IPS DF 6.9 (cell line): ENCODE measurements at regions not wholly inside any gene's neighbourhood (a gene's known extent, or its start where the extent isn't known, plus 50 kb on each side); places are given as distances from the start of the nearest gene placed in this dataset.
"Not testable (repeated sequence)": the region's sequence is repeated elsewhere in the genome, so short reads cannot be mapped to it uniquely, and the experiment has no call there.

ENCODE experiments used
- DNase-seq: peaks from one replicate; pipeline ENCODE4 v3.0.0-alpha.2; 2013; ENCODE audit warnings: low read depth, low spot score
- H3K27ac ChIP-seq: one replicate; pipeline ENCODE4 v1.5.1; 2013; ENCODE audit warnings: low read length, control low read depth
- H3K27me3 ChIP-seq: 2 replicates; pipeline ENCODE4 v1.6.1; 2013; ENCODE audit warnings: mild to moderate bottlenecking, low read length; ENCODE audit not compliant: control insufficient read depth, insufficient read depth
- H3K36me3 ChIP-seq: 2 replicates; pipeline ENCODE4 v1.6.1; 2013; ENCODE audit warnings: low read length; ENCODE audit not compliant: control insufficient read depth, insufficient read depth
- H3K4me1 ChIP-seq: 2 replicates; pipeline ENCODE4 v1.6.1; 2013; ENCODE audit warnings: low read length; ENCODE audit not compliant: control insufficient read depth, insufficient read depth
- H3K4me3 ChIP-seq: 2 replicates; pipeline ENCODE4 v1.5.1; 2013; ENCODE audit warnings: mild to moderate bottlenecking, low read length
- H3K9me3 ChIP-seq: 2 replicates; pipeline ENCODE4 v1.6.1; 2013; ENCODE audit warnings: low read length, inconsistent platforms; ENCODE audit not compliant: control insufficient read depth, insufficient read depth
- WGBS: extraction: QIAGEN DNeasy Blood & Tissue Kit; methylation state at CpG from one replicate; pipeline ENCODE4 v1.1.7; 2013; ENCODE audit warnings: mixed read lengths, missing lambda C conversion rate; ENCODE audit not compliant: insufficient read length, insufficient coverage; 5-methylcytosine and 5-hydroxymethylcytosine counted together

DNA sequence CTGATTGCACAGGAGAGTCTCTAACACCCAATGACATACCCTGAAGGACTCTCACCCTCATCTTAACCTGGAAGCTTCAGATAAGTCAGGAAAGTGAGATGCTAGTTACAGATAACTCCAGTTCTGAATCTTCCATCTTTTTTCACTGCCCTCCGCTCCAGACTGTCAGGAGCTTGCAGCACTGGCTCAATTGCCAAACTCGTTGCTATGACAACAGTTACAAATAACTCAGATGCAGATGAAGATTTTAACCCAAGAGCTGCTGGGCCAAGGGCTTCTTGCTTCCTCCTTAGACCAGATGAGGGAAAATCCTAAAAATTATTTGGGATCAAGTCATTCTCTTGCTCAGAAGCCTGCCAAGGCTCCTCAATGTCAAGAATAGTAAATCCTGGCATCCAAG, 109.1 kb upstream of the HUWE1 start:
- H3K4me1 ChIP-seq = no peaks in the 10 kb centered on the region
- no peaks in the 10 kb centered on the region for H3K27me3 ChIP-seq
- WGBS = no CpG with 5 or more reads among the region's 2 CpGs
- no peaks in the 10 kb centered on the region for H3K9me3 ChIP-seq
- no peak overlapping the region for H3K27ac ChIP-seq
- no peak for DNase-seq
- H3K4me3 ChIP-seq = no peak overlapping the region
- H3K36me3 ChIP-seq = no peaks in the 10 kb centered on the region

DNA sequence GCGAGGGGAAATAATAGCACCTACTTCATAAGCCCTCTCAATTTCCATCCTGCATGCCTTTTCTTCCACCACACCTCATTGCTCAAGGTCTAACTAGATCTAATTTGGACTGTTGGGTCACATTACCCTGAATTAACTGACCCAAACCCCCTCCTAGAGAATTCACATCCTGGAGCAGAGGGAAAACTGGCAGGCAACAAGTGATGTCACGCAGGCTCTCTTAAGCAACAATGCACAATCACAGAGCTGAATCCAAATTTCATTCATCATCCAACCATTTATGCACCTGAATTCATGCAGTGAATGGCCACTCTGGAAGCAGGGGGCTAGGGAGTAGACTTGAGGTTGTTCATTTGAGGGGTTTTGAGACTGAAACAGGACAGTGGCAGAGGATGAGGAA, 107.7 kb upstream of the HUWE1 start:
- WGBS = no CpG with 5 or more reads among the region's 2 CpGs
- Histone ChIP-seq H3K4me3 (no peak overlapping the region), H3K4me1 (no peaks in the 10 kb centered on the region), H3K9me3 (no peaks in the 10 kb centered on the region), H3K27me3 (no peaks in the 10 kb centered on the region), H3K27ac (no peak overlapping the region), H3K36me3 (no peaks in the 10 kb centered on the region)
- DNase-seq = no peak

DNA sequence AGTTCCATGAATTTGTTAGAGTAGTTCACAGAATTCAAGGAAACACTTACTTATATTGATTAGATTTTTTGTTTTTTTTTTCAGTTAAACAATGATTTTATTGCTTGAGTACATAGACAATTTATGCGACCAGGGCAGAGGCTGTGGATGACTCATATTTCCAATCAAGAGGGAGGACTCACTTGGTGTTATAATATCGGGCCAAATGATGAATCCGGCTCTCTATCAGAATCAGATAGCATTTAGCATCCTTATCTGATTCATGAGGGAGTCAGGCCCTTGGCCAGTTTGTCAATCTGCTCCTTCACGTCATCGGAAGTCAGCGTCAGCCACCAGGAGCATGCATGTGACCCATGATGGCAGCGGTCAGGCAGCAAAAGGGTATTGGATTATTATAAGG, 82.3 kb upstream of the HUWE1 start:
- Histone ChIP-seq H3K36me3 (no peaks in the 10 kb centered on the region), H3K27ac (no peak overlapping the region), H3K9me3 (no peaks in the 10 kb centered on the region), H3K4me1 (no peaks in the 10 kb centered on the region), H3K27me3 (no peaks in the 10 kb centered on the region), H3K4me3 (no peak overlapping the region)
- WGBS = no CpG with 5 or more reads among the region's 7 CpGs
- DNase-seq = no peak

DNA sequence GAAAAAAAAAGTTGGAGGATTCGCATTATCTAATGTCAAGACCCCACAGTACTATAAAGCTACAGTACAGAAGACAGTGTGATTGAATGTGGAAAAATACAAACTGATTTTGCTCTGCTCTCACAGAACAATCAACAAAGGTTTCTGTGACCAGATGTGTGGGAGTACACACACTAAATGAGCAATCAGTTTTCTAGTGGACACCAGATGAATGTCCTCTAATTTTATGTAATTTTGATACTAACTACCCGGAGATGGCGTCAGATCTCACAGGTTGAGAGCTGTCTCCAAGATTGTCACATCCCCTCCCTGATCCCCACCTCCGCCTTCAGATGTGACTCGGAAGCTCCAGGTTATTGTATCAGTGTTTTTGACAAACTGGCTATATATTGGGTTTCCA, 81.9 kb upstream of the HUWE1 start:
- no peaks in the 10 kb centered on the region for H3K9me3 ChIP-seq

DNA sequence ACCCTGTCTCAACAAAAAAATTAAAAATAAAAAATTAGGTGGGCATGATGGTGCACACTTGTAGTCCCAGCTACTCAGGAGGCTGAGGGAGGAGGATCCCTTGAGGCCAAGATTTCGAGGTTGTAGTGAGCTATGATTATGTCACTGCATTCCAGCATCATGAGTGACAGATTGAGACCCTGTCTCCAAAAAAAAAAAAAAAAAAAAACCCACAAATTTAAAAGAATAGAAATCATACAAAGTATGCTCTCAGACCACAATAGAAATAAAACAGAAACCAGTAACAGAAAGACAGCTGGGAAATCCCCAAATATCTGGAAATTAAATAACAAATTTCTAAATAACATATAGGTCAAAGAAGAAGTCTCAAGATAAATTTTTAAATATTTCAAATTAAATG, 81.0 kb upstream of the HUWE1 start:
- Histone ChIP-seq H3K27ac (no peak overlapping the region), H3K4me3 (no peak overlapping the region), H3K36me3 (no peaks in the 10 kb centered on the region), H3K27me3 (no peaks in the 10 kb centered on the region), H3K9me3 (no peaks in the 10 kb centered on the region), H3K4me1 (no peaks in the 10 kb centered on the region)
- no CpG with 5 or more reads among the region's 1 CpG for WGBS
- DNase-seq = no peak

More for the DNA sequence above, 81.9 kb upstream of the HUWE1 start:
- H3K4me1 ChIP-seq = no peaks in the 10 kb centered on the region
- WGBS = no CpG with 5 or more reads among the region's 5 CpGs
- H3K27ac ChIP-seq = no peak overlapping the region
- no peaks in the 10 kb centered on the region for H3K36me3 ChIP-seq
- H3K4me3 ChIP-seq = no peak overlapping the region
- no peak for DNase-seq
- no peaks in the 10 kb centered on the region for H3K27me3 ChIP-seq

DNA sequence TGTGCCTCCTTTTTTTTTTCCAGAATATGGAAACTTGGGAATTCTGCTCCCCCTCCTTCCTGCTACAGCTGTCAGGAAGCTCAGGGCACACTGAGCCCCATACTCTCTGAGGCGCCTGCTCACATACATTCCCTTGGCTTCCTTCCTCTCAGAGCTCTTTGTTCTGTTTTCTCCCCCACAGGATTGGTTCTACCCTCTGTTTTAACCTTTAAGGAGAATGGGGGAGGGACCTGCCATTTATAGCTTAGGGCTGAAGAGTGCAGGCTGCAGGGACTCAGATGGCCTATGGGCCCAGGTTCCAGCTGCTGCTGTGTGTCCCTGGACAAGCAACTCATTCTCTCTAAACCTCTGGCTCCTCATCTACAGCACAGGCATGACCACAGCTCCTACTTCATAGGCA, 70.7 kb upstream of the HUWE1 start:
- no CpG with 5 or more reads among the region's 1 CpG for WGBS
- not testable (repeated sequence) for DNase-seq, H3K36me3 ChIP-seq, H3K27ac ChIP-seq, H3K4me3 ChIP-seq, H3K27me3 ChIP-seq, H3K9me3 ChIP-seq, H3K4me1 ChIP-seq

DNA sequence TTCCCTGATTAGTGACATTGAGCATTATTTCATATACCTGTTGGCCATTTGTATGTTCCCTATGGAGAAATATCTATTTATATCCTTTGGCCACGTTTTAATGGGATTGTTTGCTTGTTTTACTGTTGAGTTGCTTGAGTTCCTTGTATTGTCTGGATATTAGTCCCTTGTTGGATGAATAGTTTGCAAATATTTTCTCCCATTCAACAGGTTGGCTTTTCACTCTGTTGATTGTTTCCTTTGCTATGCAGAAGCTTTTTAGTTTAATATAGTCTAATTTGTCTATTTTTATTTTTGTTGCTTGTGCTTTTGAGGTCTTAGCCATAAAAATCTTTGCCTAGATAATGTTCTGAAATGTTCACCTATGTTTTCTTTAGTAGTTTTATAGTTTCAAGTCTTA, 60.2 kb upstream of the HUWE1 start:
- no peak for DNase-seq
- no peak overlapping the region for H3K27ac ChIP-seq
- WGBS = no CpG with 5 or more reads among the region's 1 CpG
- H3K36me3 ChIP-seq = no peaks in the 10 kb centered on the region
- H3K9me3 ChIP-seq = no peaks in the 10 kb centered on the region
- no peaks in the 10 kb centered on the region for H3K4me1 ChIP-seq
- no peak overlapping the region for H3K4me3 ChIP-seq
- H3K27me3 ChIP-seq = no peaks in the 10 kb centered on the region

DNA sequence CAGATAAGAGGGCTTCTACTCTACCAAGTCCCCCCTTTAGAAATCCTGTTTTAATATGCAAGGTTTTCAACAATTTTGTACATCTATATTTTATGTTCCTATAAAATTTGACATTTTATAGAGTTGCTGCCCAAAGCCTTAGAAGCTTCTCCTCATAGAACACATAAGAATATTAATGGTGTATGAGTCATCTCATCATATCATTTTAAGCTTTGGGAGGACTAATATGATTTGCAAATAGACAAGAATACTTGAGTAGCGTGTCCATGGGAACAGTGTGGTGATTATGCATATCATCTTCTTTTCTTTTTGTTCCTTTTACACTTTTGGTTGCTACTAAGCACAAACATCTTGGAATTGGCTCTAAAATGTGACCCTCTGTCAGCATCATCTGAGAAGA, 56.7 kb upstream of the HUWE1 start:
- H3K4me3 ChIP-seq = no peak overlapping the region
- no peaks in the 10 kb centered on the region for H3K27me3 ChIP-seq
- no peaks in the 10 kb centered on the region for H3K36me3 ChIP-seq
- no CpG with 5 or more reads among the region's 1 CpG for WGBS
- DNase-seq = no peak
- no peaks in the 10 kb centered on the region for H3K4me1 ChIP-seq
- no peaks in the 10 kb centered on the region for H3K9me3 ChIP-seq
- no peak overlapping the region for H3K27ac ChIP-seq

DNA sequence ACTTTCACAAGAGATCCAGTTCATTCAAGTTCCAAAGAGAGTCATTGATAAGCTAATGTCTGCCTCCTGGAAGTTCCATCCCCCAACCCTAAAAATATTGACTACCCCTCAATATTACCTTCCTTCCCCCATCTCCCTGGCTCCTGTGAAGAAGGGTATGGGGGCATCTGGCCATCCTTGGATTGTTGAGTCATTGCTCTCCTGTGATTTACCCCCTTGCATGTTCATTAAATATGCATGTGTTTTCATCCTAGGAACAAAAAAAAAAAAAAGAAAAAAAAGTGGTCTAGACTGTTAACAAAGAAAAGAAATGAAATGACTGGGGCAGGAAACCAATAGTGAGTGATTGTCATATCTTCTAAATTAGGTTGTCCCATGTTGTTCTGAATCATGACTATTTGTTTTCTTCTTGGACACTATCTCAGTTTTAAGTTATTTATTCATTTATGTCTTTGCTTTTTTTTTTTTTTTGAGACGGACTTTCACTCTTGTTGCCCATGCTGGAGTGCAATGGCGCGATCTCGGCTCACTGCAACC, 51.9 kb upstream of the HUWE1 start:
- no CpG with 5 or more reads among the region's 4 CpGs for WGBS
- DNase-seq = no peak

More for the DNA sequence above, 51.9 kb upstream of the HUWE1 start:
- Histone ChIP-seq H3K27ac (no peak overlapping the region), H3K9me3 (no peaks in the 10 kb centered on the region), H3K27me3 (no peaks in the 10 kb centered on the region), H3K36me3 (no peaks in the 10 kb centered on the region), H3K4me1 (no peaks in the 10 kb centered on the region), H3K4me3 (no peak overlapping the region)
